ENCODE measurements at regions not wholly inside any gene's neighbourhood (a gene's known extent, or its start where the extent isn't known, plus 50 kb on each side); places are given as distances from the start of the nearest gene placed in this dataset.

DNA sequence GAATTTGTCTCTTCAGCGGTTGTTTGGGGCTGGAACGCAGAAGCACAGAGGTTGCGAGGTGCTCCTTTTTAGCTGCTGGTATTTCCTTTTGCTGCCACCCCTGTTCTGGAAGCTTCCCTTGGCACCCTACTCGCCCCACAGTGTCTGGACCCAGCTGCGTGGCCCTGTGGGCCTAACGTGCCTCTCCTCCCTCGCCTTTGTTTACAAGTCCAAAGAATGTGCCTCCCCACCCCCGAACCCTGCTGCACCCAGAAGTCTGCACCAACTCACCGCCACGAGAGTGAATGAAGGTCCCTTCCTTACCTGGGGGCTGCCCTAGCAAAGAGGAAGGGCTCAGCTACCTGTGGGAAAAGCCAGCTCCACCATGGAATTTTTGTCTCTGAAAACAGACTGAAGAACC lies 139.7 kb upstream of the RPS6KA2 start:
- no peaks in the 10 kb centered on the region for H3K9me3 Mint-ChIP-seq
- no peak overlapping the region for H3K4me3 Mint-ChIP-seq
- CTCF ChIA-PET: interaction anchor here (0.7 to 2.6 kb wide), 4 partner anchors 8 to 136 kb away, joined by 3 to 19 read pairs (median 3); no protein-coding TSS in a partner anchor
- H3K27ac Mint-ChIP-seq: no peak overlapping the region
- no peak for DNase-seq
- intact Hi-C loops (cut with micrococcal nuclease): no loop called here
- H3K27me3 Mint-ChIP-seq (ENCODE audit: low read depth): no peaks in the 10 kb centered on the region
- no peaks in the 10 kb centered on the region for H3K36me3 Mint-ChIP-seq (ENCODE audit: low read depth)
- H3K4me1 Mint-ChIP-seq (ENCODE audit: low read depth): peaks cover 6% of the 10 kb centered on the region

DNA sequence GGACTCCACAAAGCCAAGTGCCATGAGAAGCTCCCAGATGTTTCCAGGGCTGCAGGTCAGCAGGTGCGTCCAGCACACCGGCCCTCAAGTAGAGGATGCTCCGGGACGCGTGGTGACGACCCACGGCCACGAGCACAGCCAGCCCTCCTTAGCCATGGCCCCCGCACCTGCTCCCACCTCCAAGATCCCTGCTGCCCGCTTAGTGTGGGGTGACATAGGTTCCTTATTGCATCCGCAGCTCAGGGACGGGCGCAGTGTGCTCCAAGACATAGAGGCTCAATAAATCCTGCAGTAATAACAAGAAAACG lies 138.1 kb upstream of the RPS6KA2 start:
- H3K9me3 Mint-ChIP-seq: no peaks in the 10 kb centered on the region
- H3K27ac Mint-ChIP-seq: no peak overlapping the region
- H3K4me3 Mint-ChIP-seq: no peak overlapping the region
- H3K27me3 Mint-ChIP-seq (ENCODE audit: low read depth): no peaks in the 10 kb centered on the region
- CTCF ChIA-PET: interaction anchor here (2.6 kb wide), 1 partner anchor 10 kb away, joined by 19 read pairs; no protein-coding TSS in a partner anchor
- intact Hi-C loops (cut with micrococcal nuclease): no loop called here
- DNase-seq: no peak
- no peaks in the 10 kb centered on the region for H3K36me3 Mint-ChIP-seq (ENCODE audit: low read depth)
- peaks cover 4% of the 10 kb centered on the region for H3K4me1 Mint-ChIP-seq (ENCODE audit: low read depth)

DNA sequence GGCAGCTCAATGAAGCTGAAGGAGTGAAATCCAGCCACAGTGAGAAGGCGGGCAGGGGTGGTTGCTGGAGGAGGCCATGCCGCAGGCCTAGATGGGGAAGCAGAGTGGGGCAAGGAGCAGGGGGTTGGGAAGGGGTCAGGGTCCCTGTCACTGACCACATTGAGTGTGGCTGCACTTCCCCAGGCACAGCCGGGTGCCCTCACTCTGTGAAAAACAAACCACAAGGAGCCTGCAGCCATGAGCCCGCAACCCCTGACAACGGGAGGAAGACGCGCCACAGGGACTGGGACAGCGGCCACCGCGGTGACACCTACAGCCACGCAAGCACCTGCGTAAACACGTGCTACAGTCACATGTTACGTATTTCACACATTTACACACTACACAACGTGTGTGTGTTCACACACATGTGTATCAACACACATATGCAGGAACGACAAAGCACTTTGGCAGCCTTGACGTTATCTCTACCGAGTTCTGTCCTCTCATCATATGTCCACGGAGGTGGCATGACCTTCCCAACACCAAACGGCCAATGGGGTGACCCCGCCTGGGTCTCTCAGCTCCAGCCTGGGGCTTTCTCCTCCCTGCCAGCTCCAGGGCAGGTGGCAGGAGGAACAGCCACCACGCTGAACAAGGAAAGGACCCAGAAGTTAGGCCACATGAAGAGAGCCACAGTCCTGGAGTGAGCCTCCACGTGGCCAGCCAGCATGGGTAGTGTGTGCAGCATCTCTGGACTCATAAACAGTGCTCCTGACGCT lies 137.6 kb upstream of the RPS6KA2 start:
- Mint-ChIP-seq H3K9me3 (no peaks in the 10 kb centered on the region), H3K4me3 (no peak overlapping the region), H3K4me1 (ENCODE audit: low read depth) (peaks cover 8% of the 10 kb centered on the region), H3K36me3 (ENCODE audit: low read depth) (no peaks in the 10 kb centered on the region), H3K27me3 (ENCODE audit: low read depth) (no peaks in the 10 kb centered on the region), H3K27ac (no peak overlapping the region)
- CTCF ChIA-PET: interaction anchor here (2.6 kb wide), 1 partner anchor 10 kb away, joined by 19 read pairs; no protein-coding TSS in a partner anchor
- DNase-seq: no peak
- intact Hi-C loops (cut with micrococcal nuclease): no loop called here

DNA sequence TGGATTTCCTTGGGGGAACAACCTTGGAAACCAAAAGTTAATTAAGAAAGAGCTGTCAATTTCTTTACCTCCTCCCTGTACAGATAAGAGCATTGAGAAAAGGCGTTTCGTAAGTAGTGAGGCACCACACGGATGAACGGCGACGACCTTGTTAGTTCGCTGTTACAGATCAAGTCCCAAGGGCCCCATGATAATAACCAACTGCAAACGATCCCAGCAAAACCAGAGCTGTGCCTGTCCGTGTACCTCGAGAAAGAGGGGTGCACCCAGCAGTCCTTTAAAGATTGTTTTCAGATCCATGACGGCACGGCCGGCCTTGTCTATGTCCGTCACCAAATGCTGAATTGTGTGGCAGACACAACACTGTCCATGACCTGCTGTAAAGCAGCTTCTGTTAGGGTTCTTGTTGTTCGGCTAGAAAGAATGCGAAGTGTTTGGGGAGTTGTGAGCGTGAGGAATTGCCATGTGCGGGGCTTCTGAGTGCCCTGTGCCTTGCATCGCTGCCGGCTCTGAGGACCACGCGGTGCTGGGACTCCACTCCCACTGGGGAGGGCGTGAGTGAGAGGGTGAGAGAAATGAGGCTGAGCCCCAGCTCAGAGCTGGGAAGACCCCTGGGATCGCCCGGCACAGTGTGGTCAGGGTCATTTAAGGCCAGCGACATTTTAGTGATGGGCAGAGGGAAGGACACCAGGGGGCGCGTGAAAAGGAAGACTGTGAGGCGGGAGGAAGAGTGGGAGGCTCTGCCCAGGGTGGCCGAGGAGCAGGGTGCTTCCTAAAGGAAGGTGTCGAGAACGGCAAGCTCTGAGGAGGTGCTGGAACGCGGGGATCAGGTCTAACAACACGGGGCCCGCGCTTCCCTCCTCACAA lies 136.8 kb upstream of the RPS6KA2 start:
- Mint-ChIP-seq H3K36me3 (ENCODE audit: low read depth) (no peaks in the 10 kb centered on the region), H3K9me3 (no peaks in the 10 kb centered on the region), H3K27ac (no peak overlapping the region), H3K4me3 (no peak overlapping the region), H3K27me3 (ENCODE audit: low read depth) (no peaks in the 10 kb centered on the region), H3K4me1 (ENCODE audit: low read depth) (peaks cover 14% of the 10 kb centered on the region)
- intact Hi-C loops (cut with micrococcal nuclease): no loop called here
- CTCF ChIA-PET: no interaction called here
- no peak for DNase-seq

DNA sequence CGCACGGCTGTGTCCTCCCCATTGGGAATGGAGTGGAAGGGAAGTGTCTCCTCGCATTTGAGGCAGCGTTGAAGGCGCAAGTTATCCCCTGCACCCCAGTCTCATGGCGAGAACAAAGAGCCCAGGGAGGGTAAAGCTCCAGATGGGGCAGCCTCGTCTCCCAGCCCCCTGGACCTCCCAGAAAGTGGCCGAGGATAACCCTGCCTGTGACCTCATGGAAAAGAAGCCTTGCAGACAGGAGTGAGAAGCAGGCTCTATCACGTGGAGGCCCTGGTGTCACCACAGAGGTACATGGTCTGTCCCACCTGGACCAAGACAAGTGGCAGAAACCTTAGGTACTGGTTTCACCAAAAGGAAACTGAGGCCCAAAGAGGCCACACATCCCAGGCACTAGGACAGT lies 134.8 kb upstream of the RPS6KA2 start:
- Mint-ChIP-seq H3K27me3 (ENCODE audit: low read depth) (peaks cover 7% of the 10 kb centered on the region), H3K27ac (no peak overlapping the region), H3K4me3 (no peak overlapping the region), H3K36me3 (ENCODE audit: low read depth) (no peaks in the 10 kb centered on the region), H3K4me1 (ENCODE audit: low read depth) (peaks cover 34% of the 10 kb centered on the region), H3K9me3 (no peaks in the 10 kb centered on the region)
- intact Hi-C loops (cut with micrococcal nuclease): no loop called here
- CTCF ChIA-PET: no interaction called here
- no peak for DNase-seq

DNA sequence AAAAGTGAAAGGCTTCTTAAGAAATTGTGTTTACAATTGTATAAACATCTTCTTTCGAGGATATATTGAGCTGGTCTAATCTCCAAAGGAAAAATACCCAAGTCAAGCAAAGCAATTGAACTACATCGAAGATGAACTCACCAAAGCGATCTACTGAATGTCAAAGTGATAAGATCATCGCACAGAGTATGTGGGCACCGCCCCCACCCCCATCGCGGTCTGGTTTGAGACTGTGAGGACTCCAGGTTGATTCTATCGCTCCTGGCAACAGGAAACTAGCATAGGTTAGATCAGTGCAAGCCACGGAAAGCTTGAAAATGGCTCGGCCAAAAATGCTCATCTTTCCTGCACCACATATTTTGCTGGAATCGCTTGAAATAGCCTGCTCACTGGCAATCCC lies 133.2 kb upstream of the RPS6KA2 start:
- DNase-seq: peak; percentile 68
- Mint-ChIP-seq H3K27me3 (ENCODE audit: low read depth) (peaks cover 7% of the 10 kb centered on the region), H3K9me3 (no peaks in the 10 kb centered on the region), H3K36me3 (ENCODE audit: low read depth) (no peaks in the 10 kb centered on the region), H3K27ac (no peak overlapping the region), H3K4me1 (ENCODE audit: low read depth) (peaks cover 34% of the 10 kb centered on the region), H3K4me3 (no peak overlapping the region)
- CTCF ChIA-PET: interaction anchor here (0.6 to 2.0 kb wide), 2 partner anchors 14 to 69 kb away, joined by 4 to 11 read pairs; no protein-coding TSS in a partner anchor
- intact Hi-C loops (cut with micrococcal nuclease): no loop called here

- CTCF ChIA-PET: interaction anchor here (1.1 kb wide), 1 partner anchor 358 kb away, joined by 3 read pairs; no protein-coding TSS in a partner anchor
- Mint-ChIP-seq H3K4me1 (ENCODE audit: low read depth) (peaks cover 34% of the 10 kb centered on the region), H3K36me3 (ENCODE audit: low read depth) (no peaks in the 10 kb centered on the region), H3K27me3 (ENCODE audit: low read depth) (peaks cover 7% of the 10 kb centered on the region), H3K27ac (no peak overlapping the region), H3K4me3 (peak overlapping the region; percentile 45), H3K9me3 (no peaks in the 10 kb centered on the region)
- no peak for DNase-seq
- intact Hi-C loops (cut with micrococcal nuclease): loop anchor here (2.0 to 10.0 kb wide), 2 partner anchors 131 to 243 kb away; partner anchors contain the start of gene RPS6KA2
Measured at GRCh38 chr6:166758136-166758704, 131.2 kb upstream of the RPS6KA2 start.

DNA sequence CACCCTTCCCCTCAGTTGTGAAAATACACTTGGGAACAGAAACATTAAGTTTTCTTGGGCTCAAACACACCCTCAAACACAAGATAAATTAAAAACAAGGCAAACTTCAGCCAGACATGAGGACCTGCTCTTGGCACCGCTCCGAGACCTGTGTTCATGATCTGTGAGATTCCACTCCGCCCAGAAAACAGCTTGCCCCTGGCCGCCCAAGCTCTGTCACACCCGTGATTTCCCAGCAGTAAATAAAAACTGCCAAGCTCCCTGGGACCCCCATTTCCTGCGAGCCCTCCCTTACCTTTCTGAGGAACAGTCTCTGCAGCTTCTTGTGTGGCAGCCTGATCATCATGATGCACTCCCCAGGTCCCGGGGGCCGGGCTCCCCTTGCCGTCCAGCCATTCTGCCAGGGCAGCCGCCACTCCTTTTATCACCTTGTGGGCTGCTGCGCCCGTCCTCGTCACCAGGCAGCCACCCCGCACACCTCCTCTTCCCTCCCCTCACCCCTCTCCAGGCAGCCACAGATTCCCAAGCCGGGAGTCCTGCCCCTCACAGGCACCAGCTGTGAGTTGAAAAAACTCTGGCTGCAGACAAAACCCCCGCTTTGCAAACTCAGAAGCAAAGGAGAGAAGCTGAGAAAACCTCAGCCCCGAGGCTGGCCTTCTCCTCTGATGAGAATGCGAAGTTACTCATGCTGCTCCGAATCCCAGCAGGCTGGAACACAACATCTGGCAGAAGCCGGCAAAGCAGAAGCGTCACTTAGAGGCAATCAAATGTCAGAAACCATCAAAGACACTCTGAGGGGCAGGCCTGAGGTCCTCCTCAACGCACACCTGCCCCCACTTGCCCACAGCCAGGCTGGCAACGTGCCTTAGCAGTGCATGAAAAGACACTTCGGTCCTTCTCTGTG lies 130.4 kb upstream of the RPS6KA2 start:
- peak overlapping the region; percentile 45 for H3K4me3 Mint-ChIP-seq
- no peaks in the 10 kb centered on the region for H3K36me3 Mint-ChIP-seq (ENCODE audit: low read depth)
- H3K27ac Mint-ChIP-seq: no peak overlapping the region
- intact Hi-C loops (cut with micrococcal nuclease): loop anchor here (2.0 to 10.0 kb wide), 2 partner anchors 131 to 243 kb away; partner anchors contain the start of gene RPS6KA2
- H3K27me3 Mint-ChIP-seq (ENCODE audit: low read depth): peaks cover 7% of the 10 kb centered on the region
- DNase-seq: peak; percentile 62
- CTCF ChIA-PET: interaction anchor here (1.1 to 1.6 kb wide), 2 partner anchors 18 to 357 kb away, joined by 3 read pairs; no protein-coding TSS in a partner anchor
- H3K4me1 Mint-ChIP-seq (ENCODE audit: low read depth): peaks cover 34% of the 10 kb centered on the region
- no peaks in the 10 kb centered on the region for H3K9me3 Mint-ChIP-seq

DNA sequence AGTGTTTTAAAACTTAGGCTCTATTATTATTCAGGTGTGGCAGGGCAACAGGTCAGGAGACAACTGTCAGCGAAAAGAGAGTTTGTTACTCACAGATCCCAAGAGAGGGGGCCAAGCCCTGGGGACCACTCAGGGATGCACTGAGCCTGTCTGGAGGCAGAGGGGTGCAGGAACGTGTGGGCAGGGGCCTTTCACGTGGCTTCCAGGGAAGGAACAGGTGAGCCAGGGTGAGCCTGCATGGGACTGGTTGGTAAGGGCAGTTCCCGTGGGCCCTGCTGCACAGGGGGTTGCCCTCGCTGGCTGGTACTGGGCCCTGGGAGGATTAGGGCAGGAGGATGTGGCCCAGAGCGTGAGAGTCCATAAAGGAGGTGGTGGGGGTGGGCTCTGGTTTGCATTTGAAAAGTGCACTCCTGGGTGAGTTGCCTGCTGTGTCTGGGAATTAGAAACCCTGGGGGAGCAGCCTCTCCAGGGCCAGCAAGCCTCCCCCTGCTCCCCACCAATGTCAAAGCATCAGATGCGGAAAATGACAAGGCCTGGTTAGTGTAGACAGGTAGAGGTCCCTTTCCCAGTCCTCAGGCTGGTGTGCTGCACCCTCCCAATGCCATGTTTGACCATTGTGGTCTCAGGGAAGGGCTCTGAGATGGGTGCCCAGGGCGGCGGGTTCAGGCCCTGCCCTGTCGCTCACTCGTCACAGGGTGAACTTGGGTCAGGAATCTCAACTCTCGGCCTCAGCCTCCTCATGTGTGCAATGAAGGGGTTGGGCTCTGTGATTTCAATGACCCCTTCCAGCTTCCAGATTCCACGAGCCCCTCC lies 127.4 kb upstream of the RPS6KA2 start:
- peaks cover 33% of the 10 kb centered on the region for H3K4me1 Mint-ChIP-seq (ENCODE audit: low read depth)
- intact Hi-C loops (cut with micrococcal nuclease): loop anchor here (10.0 kb wide), 1 partner anchor 240 kb away; no protein-coding TSS in a partner anchor

GRCh38 chr6:166752928-166753721 lies 126.1 kb upstream of the RPS6KA2 start:
- H3K4me1 Mint-ChIP-seq (ENCODE audit: low read depth): peaks cover 22% of the 10 kb centered on the region
- CTCF ChIA-PET: no interaction called here
- no peak overlapping the region for H3K27ac Mint-ChIP-seq
- H3K9me3 Mint-ChIP-seq: no peaks in the 10 kb centered on the region
- intact Hi-C loops (cut with micrococcal nuclease): loop anchor here (10.0 kb wide), 1 partner anchor 238 kb away; no protein-coding TSS in a partner anchor
- DNase-seq: no peak
- no peaks in the 10 kb centered on the region for H3K36me3 Mint-ChIP-seq (ENCODE audit: low read depth)
- H3K4me3 Mint-ChIP-seq: no peak overlapping the region
- H3K27me3 Mint-ChIP-seq (ENCODE audit: low read depth): peaks cover 7% of the 10 kb centered on the region

More for the DNA sequence above, 127.4 kb upstream of the RPS6KA2 start:
- no peak overlapping the region for H3K27ac Mint-ChIP-seq
- no peak overlapping the region for H3K4me3 Mint-ChIP-seq
- H3K36me3 Mint-ChIP-seq (ENCODE audit: low read depth): no peaks in the 10 kb centered on the region
- DNase-seq: no peak
- CTCF ChIA-PET: interaction anchor here (1.6 kb wide), 1 partner anchor 17 kb away, joined by 4 read pairs; no protein-coding TSS in a partner anchor
- H3K9me3 Mint-ChIP-seq: no peaks in the 10 kb centered on the region
- peaks cover 7% of the 10 kb centered on the region for H3K27me3 Mint-ChIP-seq (ENCODE audit: low read depth)

Measured in activated naive CD4-positive, alpha-beta T cell treated with anti-CD3 and anti-CD28 coated beads for 36 hours (primary cell).